Liver (tissue), 8 donors: ENCODE measurements at regions not wholly inside any gene's neighbourhood (a gene's known extent, or its start where the extent isn't known, plus 50 kb on each side); places are given as distances from the start of the nearest gene placed in this dataset.

Source experiments
- DNase-seq: peaks from one replicate; pipeline ENCODE4 v3.0.0-alpha.2; 2017; ENCODE audit warnings: low spot score
- H3K27ac ChIP-seq, 2 donors: one replicate each; pipeline ENCODE4 v1.7.0; 2013; ENCODE audit warnings: inconsistent platforms in 2 of 2, low read length in 2 of 2, control low read depth in 1 of 2, low read depth in 1 of 2, mild to moderate bottlenecking in 1 of 2
- H3K27me3 ChIP-seq, 4 donors: one replicate each; pipeline versions ENCODE4 v1.6.1 to v1.7.0; 2013; ENCODE audit warnings: low read length in 3 of 4, inconsistent platforms in 1 of 4, mild to moderate bottlenecking in 1 of 4, moderate library complexity in 1 of 4; ENCODE audit not compliant: control insufficient read depth in 4 of 4, insufficient read depth in 4 of 4
- H3K36me3 ChIP-seq, 4 donors: one replicate each; pipeline versions ENCODE4 v1.6.1 to v1.7.0; 2013; ENCODE audit warnings: low read length in 3 of 4, mild to moderate bottlenecking in 3 of 4, low read depth in 1 of 4, moderate library complexity in 1 of 4; ENCODE audit not compliant: control insufficient read depth in 4 of 4, insufficient read depth in 3 of 4
- H3K4me1 ChIP-seq, 4 donors: one replicate each; pipeline versions ENCODE4 v1.6.1 to v1.7.0; 2013; ENCODE audit warnings: low read length in 3 of 4, mild to moderate bottlenecking in 3 of 4, moderate library complexity in 1 of 4; ENCODE audit not compliant: control insufficient read depth in 4 of 4, insufficient read depth in 4 of 4
- H3K4me3 ChIP-seq, 3 donors: one replicate each; pipeline versions ENCODE4 v1.6.1 to v1.7.0; 2013; ENCODE audit warnings: low read length in 3 of 3, control low read depth in 1 of 3, low read depth in 1 of 3, mild to moderate bottlenecking in 1 of 3
- H3K9ac ChIP-seq, 2 donors: one replicate each; pipeline ENCODE4 v1.7.0; 2013; ENCODE audit warnings: low read length in 2 of 2, mild to moderate bottlenecking in 2 of 2, moderate library complexity in 2 of 2, control low read depth in 1 of 2, low read depth in 1 of 2
- H3K9me3 ChIP-seq, 4 donors: one replicate each; pipeline versions ENCODE4 v1.6.1 to v1.7.0; 2013; ENCODE audit warnings: low read length in 3 of 4; ENCODE audit not compliant: control insufficient read depth in 4 of 4
- ATF3 ChIP-seq: IDR thresholded peaks from 2 replicates; pipeline ENCODE4 v1.6.1; 2016; ENCODE audit warnings: antibody characterized with exemption
- CTCF ChIP-seq: fragments of 150-350 bp; IDR thresholded peaks from 2 replicates; pipeline ENCODE4 v1.5.1; 2017; ENCODE audit warnings: improper control_type of control experiment, low read depth, low read length; ENCODE audit not compliant: missing input control
- EGR1 ChIP-seq, 2 donors: IDR thresholded peaks; 2 replicates each; pipeline ENCODE4 v1.6.1; 2016 to 2018; ENCODE audit warnings: antibody characterized with exemption in 2 of 2, low read depth in 2 of 2
- FOXA1 ChIP-seq: IDR thresholded peaks from 2 replicates; pipeline ENCODE4 v1.6.1; 2016; ENCODE audit warnings: antibody characterized with exemption
- FOXA2 ChIP-seq: IDR thresholded peaks from 2 replicates; pipeline ENCODE4 v1.6.1; 2016; ENCODE audit warnings: antibody characterized with exemption
- GABPA ChIP-seq, 2 donors: IDR thresholded peaks in 1 of 2; conservative IDR thresholded peaks in 1 of 2; 2 replicates each; pipeline ENCODE4 v1.6.1; 2016; ENCODE audit warnings: antibody characterized with exemption in 2 of 2, mild to moderate bottlenecking in 1 of 2, moderate library complexity in 1 of 2
- HNF4A ChIP-seq, 2 donors: conservative IDR thresholded peaks; 2 replicates each; pipeline ENCODE4 v1.6.1; 2016; ENCODE audit warnings: antibody characterized with exemption in 2 of 2, mild to moderate bottlenecking in 2 of 2
- HNF4G ChIP-seq: IDR thresholded peaks from 2 replicates; pipeline ENCODE4 v1.6.1; 2016; ENCODE audit warnings: antibody characterized with exemption
- JUND ChIP-seq, 2 donors: IDR thresholded peaks; 2 replicates each; pipeline ENCODE4 v1.6.1; 2016; ENCODE audit warnings: antibody characterized with exemption in 2 of 2
- MAX ChIP-seq: IDR thresholded peaks from 2 replicates; pipeline ENCODE4 v1.6.1; 2016; ENCODE audit warnings: antibody characterized with exemption
- NR2F2 ChIP-seq: IDR thresholded peaks from 2 replicates; pipeline ENCODE4 v1.6.1; 2016; ENCODE audit warnings: antibody characterized with exemption
- RAD21 ChIP-seq, 2 donors: IDR thresholded peaks; 2 replicates each; pipeline ENCODE4 v1.6.1; 2016; ENCODE audit warnings: antibody characterized with exemption in 2 of 2, mild to moderate bottlenecking in 2 of 2
- REST ChIP-seq: IDR thresholded peaks from 2 replicates; pipeline ENCODE4 v1.6.1; 2016; ENCODE audit warnings: antibody characterized with exemption, mild to moderate bottlenecking
- RXRA ChIP-seq, 2 donors: IDR thresholded peaks; 2 replicates each; pipeline ENCODE4 v1.6.1; 2017 to 2018; ENCODE audit warnings: antibody characterized with exemption in 2 of 2, mild to moderate bottlenecking in 1 of 2
- SP1 ChIP-seq: IDR thresholded peaks from 2 replicates; pipeline ENCODE4 v1.6.1; 2018; ENCODE audit warnings: antibody characterized with exemption, mild to moderate bottlenecking
- TAF1 ChIP-seq: conservative IDR thresholded peaks from 2 replicates; pipeline ENCODE4 v1.6.1; 2016; ENCODE audit warnings: antibody characterized with exemption, mild to moderate bottlenecking
- YY1 ChIP-seq: IDR thresholded peaks from 2 replicates; pipeline ENCODE4 v1.6.1; 2016; ENCODE audit warnings: antibody characterized with exemption, mild to moderate bottlenecking
- ZBTB33 ChIP-seq: IDR thresholded peaks from 2 replicates; pipeline ENCODE4 v1.6.1; 2016; ENCODE audit warnings: antibody characterized with exemption
- WGBS: extraction: QIAGEN DNeasy Blood & Tissue Kit; methylation state at CpG from one replicate; pipeline ENCODE4 v1.1.7; 2013; 5-methylcytosine and 5-hydroxymethylcytosine counted together
- donor health status: healthy.
- donor health status: healthy.
- donor health status: healthy.
- donor health status: healthy.
- donor health status: healthy.

GRCh38 chr11:109806205-109806604, 287.0 kb upstream of the ZC3H12C start:
- Histone ChIP-seq H3K4me1 (no peaks in the 10 kb centered on the region), H3K9ac (no peak overlapping the region), H3K36me3 (no peaks in the 10 kb centered on the region), H3K27ac (no peak overlapping the region), H3K9me3 (no peaks in the 10 kb centered on the region), H3K27me3 (peaks cover 0 to under 1% (median 0%) of the 10 kb centered on the region in 4 donors), H3K4me3 (no peak overlapping the region)
- TF ChIP-seq ATF3 (no peak), NR2F2 (no peak), MAX (no peak), REST (no peak), RAD21 (IDR thresholded peaks at IDR 0.05) (no peak), ZBTB33 (no peak)
- no peak for DNase-seq
- WGBS = 0% methylated on average over 1 of the region's 1 CpG

GRCh38 chr11:109808569-109808968, 284.6 kb upstream of the ZC3H12C start:
- 56% methylated on average over 1 of the region's 1 CpG for WGBS
- TF ChIP-seq FOXA2 (no peak), TAF1 (no peak), SP1 (no peak), YY1 (no peak), HNF4A (conservative IDR thresholded peaks at IDR 0.05) (no peak), HNF4G (no peak), RAD21 (IDR thresholded peaks at IDR 0.05) (no peak), CTCF (no peak), MAX (no peak), ZBTB33 (no peak), REST (no peak), GABPA (IDR thresholded peaks at IDR 0.05 in 1 of 2, conservative IDR thresholded peaks at IDR 0.05 in 1 of 2) (no peak), NR2F2 (no peak), FOXA1 (no peak), RXRA (IDR thresholded peaks at IDR 0.05) (no peak), ATF3 (no peak), JUND (IDR thresholded peaks at IDR 0.05) (no peak), EGR1 (IDR thresholded peaks at IDR 0.05; ENCODE audit: low read depth in 2 of 2) (no peak)
- Histone ChIP-seq H3K4me1 (no peaks in the 10 kb centered on the region), H3K4me3 (no peak overlapping the region), H3K36me3 (no peaks in the 10 kb centered on the region), H3K9me3 (no peaks in the 10 kb centered on the region), H3K9ac (no peak overlapping the region), H3K27ac (no peak overlapping the region), H3K27me3 (peaks cover 0 to 3% (median 0%) of the 10 kb centered on the region in 4 donors)
- DNase-seq = no peak
